ENCODE measurements at regions not wholly inside any gene's neighbourhood (a gene's known extent, or its start where the extent isn't known, plus 50 kb on each side); places are given as distances from the start of the nearest gene placed in this dataset.
"Not testable (repeated sequence)": the region's sequence is repeated elsewhere in the genome, so short reads cannot be mapped to it uniquely, and the experiment has no call there.

- no peak for DNase-seq
Observed at GRCh38 chr9:7338586-7339281, 460.8 kb downstream of the DMAC1 start.

- DNase-seq, result no peak
Observed at GRCh38 chr9:7336356-7337065, 463.1 kb downstream of the DMAC1 start.

GRCh38 chr9:7333719-7334118, 465.9 kb downstream of the DMAC1 start:
- DNase-seq, result no peak

GRCh38 chr9:7332780-7333179, 466.8 kb downstream of the DMAC1 start:
- no peak for DNase-seq

- DNase-seq, result no peak
Observed at GRCh38 chr9:7328453-7328852, 471.1 kb downstream of the DMAC1 start.

GRCh38 chr9:7325995-7326394, 473.6 kb downstream of the DMAC1 start:
- DNase-seq, result no peak

- DNase-seq, result no peak
Observed at GRCh38 chr9:7324152-7324598, 475.4 kb downstream of the DMAC1 start.

- DNase-seq, result no peak
Observed at GRCh38 chr9:7320841-7321240, 478.7 kb downstream of the DMAC1 start.

- no peak for DNase-seq
Observed at GRCh38 chr9:7320139-7320538, 479.4 kb downstream of the DMAC1 start.

- DNase-seq, result no peak
Observed at GRCh38 chr9:7318920-7319319, 480.7 kb downstream of the DMAC1 start.

- DNase-seq, result no peak
Observed at GRCh38 chr9:7316967-7317366, 482.6 kb downstream of the DMAC1 start.

- no peak for DNase-seq
Observed at GRCh38 chr9:7316166-7316795, 483.3 kb downstream of the DMAC1 start.

GRCh38 chr9:7315746-7316145, 483.8 kb downstream of the DMAC1 start:
- DNase-seq, result no peak

- DNase-seq, result no peak
Observed at GRCh38 chr9:7315116-7315515, 484.5 kb downstream of the DMAC1 start.

GRCh38 chr9:7313389-7313788, 486.2 kb downstream of the DMAC1 start:
- DNase-seq, result no peak

GRCh38 chr9:7309051-7309450, 490.5 kb downstream of the DMAC1 start:
- DNase-seq, result not testable (repeated sequence)

GRCh38 chr9:7305677-7306076, 493.9 kb downstream of the DMAC1 start:
- no peak for DNase-seq

- no peak for DNase-seq
Observed at GRCh38 chr9:7304627-7304995, 495.0 kb downstream of the DMAC1 start.

- no peak for DNase-seq
Observed at GRCh38 chr9:7303907-7304626, 495.5 kb downstream of the DMAC1 start.

- DNase-seq, result no peak
Observed at GRCh38 chr9:7300484-7300883, 499.1 kb downstream of the DMAC1 start.

- no peak for DNase-seq
Observed at GRCh38 chr9:7298123-7298522, 501.5 kb downstream of the DMAC1 start.

- DNase-seq, result no peak
Observed at GRCh38 chr9:7297521-7297920, 502.1 kb downstream of the DMAC1 start.

GRCh38 chr9:7293091-7293490, 506.5 kb downstream of the DMAC1 start:
- DNase-seq, result no peak

GRCh38 chr9:7289773-7290172, 509.8 kb downstream of the DMAC1 start:
- DNase-seq, result no peak

Data from AML-193 (cell line).